ENCODE measurements at regions not wholly inside any gene's neighbourhood (a gene's known extent, or its start where the extent isn't known, plus 50 kb on each side); places are given as distances from the start of the nearest gene placed in this dataset.

- Histone ChIP-seq H3K4me3 (ENCODE audit: control insufficient read depth in 2 of 3, extremely low read depth in 1 of 3, insufficient read depth in 2 of 3, low read depth in 1 of 3, low read length in 3 of 3) (no peak overlapping the region), H3K9ac (ENCODE audit: control insufficient read depth, extremely low read depth, insufficient read depth, low read length) (no peak overlapping the region), H3K27ac (ENCODE audit: control insufficient read depth, insufficient read depth, low read length) (no peak overlapping the region), H3K27me3 (ENCODE audit: control insufficient read depth, extremely low read depth, insufficient read depth, low read length) (no peaks in the 10 kb centered on the region), H2AFZ (ENCODE audit: control insufficient read depth, low read length) (no peak overlapping the region), H4K20me1 (ENCODE audit: control insufficient read depth, extremely low read depth, insufficient read depth, low read length) (no peaks in the 10 kb centered on the region), H3K36me3 (ENCODE audit: control insufficient read depth in 2 of 2, extremely low read depth in 1 of 2, insufficient read depth in 2 of 2, low read length in 2 of 2) (no peaks in the 10 kb centered on the region), H3K9me1 (ENCODE audit: control insufficient read depth, extremely low read depth, insufficient read depth, low read length) (no peaks in the 10 kb centered on the region), H3K4me1 (ENCODE audit: control insufficient read depth, extremely low read depth, insufficient read depth, low read length) (peaks cover 22% of the 10 kb centered on the region), H3K4me2 (ENCODE audit: control insufficient read depth, extremely low read depth, insufficient read depth, low read depth, low read length) (no peak overlapping the region), H3K79me2 (ENCODE audit: control insufficient read depth, insufficient read depth, low read length) (no peaks in the 10 kb centered on the region), H3K9me3 (ENCODE audit: control insufficient read depth, low read depth, low read length) (no peaks in the 10 kb centered on the region)
- FAIRE-seq (no peak), DNase-seq (ENCODE audit: low read depth, low spot score) (no peak)
- TF ChIP-seq CTCF (optimal IDR thresholded peaks at IDR 0.05 in 1 of 3, IDR thresholded peaks at IDR 0.05 in 1 of 3, conservative IDR thresholded peaks at IDR 0.05 in 1 of 3; ENCODE audit: extremely low read depth in 1 of 3, insufficient read depth in 2 of 3, low read length in 3 of 3) (no peak), EZH2 (IDR thresholded peaks at IDR 0.05; ENCODE audit: low read length) (no peak)
- dilution Hi-C loops (cut with MboI; ENCODE audit: extremely low pct_ligation_motif_present, low sequenced_read_pairs) = no loop called here
Observed at GRCh38 chr15:62931650-62932049, 110.9 kb upstream of the TPM1 start.

- Histone ChIP-seq H3K9me3 (ENCODE audit: control insufficient read depth, low read depth, low read length) (no peaks in the 10 kb centered on the region), H3K4me2 (ENCODE audit: control insufficient read depth, extremely low read depth, insufficient read depth, low read depth, low read length) (no peak overlapping the region), H4K20me1 (ENCODE audit: control insufficient read depth, extremely low read depth, insufficient read depth, low read length) (no peaks in the 10 kb centered on the region), H3K36me3 (ENCODE audit: control insufficient read depth in 2 of 2, extremely low read depth in 1 of 2, insufficient read depth in 2 of 2, low read length in 2 of 2) (no peaks in the 10 kb centered on the region), H3K27ac (ENCODE audit: control insufficient read depth, insufficient read depth, low read length) (no peak overlapping the region), H3K4me3 (ENCODE audit: control insufficient read depth in 2 of 3, extremely low read depth in 1 of 3, insufficient read depth in 2 of 3, low read depth in 1 of 3, low read length in 3 of 3) (no peak overlapping the region), H3K9me1 (ENCODE audit: control insufficient read depth, extremely low read depth, insufficient read depth, low read length) (no peaks in the 10 kb centered on the region), H3K9ac (ENCODE audit: control insufficient read depth, extremely low read depth, insufficient read depth, low read length) (no peak overlapping the region), H2AFZ (ENCODE audit: control insufficient read depth, low read length) (no peak overlapping the region), H3K4me1 (ENCODE audit: control insufficient read depth, extremely low read depth, insufficient read depth, low read length) (peaks cover 22% of the 10 kb centered on the region), H3K79me2 (ENCODE audit: control insufficient read depth, insufficient read depth, low read length) (no peaks in the 10 kb centered on the region), H3K27me3 (ENCODE audit: control insufficient read depth, extremely low read depth, insufficient read depth, low read length) (no peaks in the 10 kb centered on the region)
- no peak for TF ChIP-seq CTCF (optimal IDR thresholded peaks at IDR 0.05 in 1 of 3, IDR thresholded peaks at IDR 0.05 in 1 of 3, conservative IDR thresholded peaks at IDR 0.05 in 1 of 3; ENCODE audit: extremely low read depth in 1 of 3, insufficient read depth in 2 of 3, low read length in 3 of 3)
- TF ChIP-seq EZH2 (IDR thresholded peaks at IDR 0.05; ENCODE audit: low read length) = no peak
- dilution Hi-C loops (cut with MboI; ENCODE audit: extremely low pct_ligation_motif_present, low sequenced_read_pairs) = no loop called here
- no peak for DNase-seq (ENCODE audit: low read depth, low spot score)
- FAIRE-seq = no peak
Observed at GRCh38 chr15:62932436-62932835, 110.1 kb upstream of the TPM1 start.

Measured in keratinocyte (primary cell).